SK-N-SH treated with all-trans-retinoic acid at 6 μM for 48 hours (cell line): ENCODE measurements at regions not wholly inside any gene's neighbourhood (a gene's known extent, or its start where the extent isn't known, plus 50 kb on each side); places are given as distances from the start of the nearest gene placed in this dataset.

Experiments used
- ARNTL ChIP-seq: fragments of 450-650 bp; formaldehyde crosslinking; IDR thresholded peaks from 2 replicates; pipeline ENCODE4 v1.5.0; 2020; ENCODE audit warnings: low read depth, mild to moderate bottlenecking, moderate library complexity, borderline replicate concordance
- BACH2 ChIP-seq: fragments of 250-450 bp; sonication (Bioruptor Pico); IDR thresholded peaks from 2 replicates; pipeline ENCODE4 v1.9.0; 2021; ENCODE audit warnings: mild to moderate bottlenecking, borderline replicate concordance
- CREB5 ChIP-seq: fragments of 250-450 bp; sonication (Bioruptor Pico); IDR thresholded peaks from 2 replicates; pipeline ENCODE4 v1.5.1; 2020; ENCODE audit warnings: low read depth, mild to moderate bottlenecking, moderate library complexity
- CSDC2 ChIP-seq: fragments of 250-450 bp; sonication (Bioruptor Pico); IDR thresholded peaks from 2 replicates; pipeline ENCODE4 v1.5.0; 2020; ENCODE audit warnings: mild to moderate bottlenecking, moderate library complexity
- ESRRG ChIP-seq: fragments of 250-450 bp; sonication (Bioruptor Pico); IDR thresholded peaks from 2 replicates; pipeline ENCODE4 v1.6.1; 2021; ENCODE audit warnings: mild to moderate bottlenecking
- GLIS3 ChIP-seq: fragments of 250-450 bp; sonication (Bioruptor Pico); IDR thresholded peaks from 2 replicates; pipeline ENCODE4 v1.5.0; 2020; ENCODE audit warnings: mild to moderate bottlenecking, moderate library complexity
- ISL1 ChIP-seq: fragments of 250-450 bp; sonication (Bioruptor Pico); IDR thresholded peaks from 2 replicates; pipeline ENCODE4 v2.1.2; 2022; ENCODE audit warnings: mild to moderate bottlenecking, moderate library complexity
- PATZ1 ChIP-seq: fragments of 250-450 bp; sonication (Bioruptor Pico); IDR thresholded peaks from 2 replicates; pipeline ENCODE4 v1.8.0; 2020; ENCODE audit warnings: mild to moderate bottlenecking, moderate library complexity, borderline replicate concordance
- SNAI2 ChIP-seq: fragments of 250-450 bp; sonication (Bioruptor Pico); IDR thresholded peaks from 2 replicates; pipeline ENCODE4 v1.5.0; 2020; ENCODE audit warnings: mild to moderate bottlenecking, moderate library complexity
- TCF4 ChIP-seq: fragments of 250-450 bp; sonication (Bioruptor Pico); IDR thresholded peaks from 2 replicates; pipeline ENCODE4 v1.8.0; 2021; ENCODE audit warnings: mild to moderate bottlenecking, moderate library complexity, borderline replicate concordance
- ZFP3 ChIP-seq: fragments of 250-450 bp; sonication (Bioruptor Pico); IDR thresholded peaks from 2 replicates; pipeline ENCODE4 v1.5.0; 2020; ENCODE audit warnings: mild to moderate bottlenecking, moderate library complexity
- ZFP30 ChIP-seq: fragments of 450-650 bp; formaldehyde crosslinking; IDR thresholded peaks from 2 replicates; pipeline ENCODE4 v1.5.0; 2022; ENCODE audit warnings: mild to moderate bottlenecking, moderate library complexity
- ZNF565 ChIP-seq: fragments of 450-650 bp; formaldehyde crosslinking; conservative IDR thresholded peaks from 2 replicates; pipeline ENCODE4 v1.5.0; 2020; ENCODE audit warnings: low read depth, mild to moderate bottlenecking, moderate library complexity
- TF ChIP-seq, protein P1 (sequence below): fragments of 250-450 bp; sonication (Bioruptor Pico); IDR thresholded peaks from 2 replicates; pipeline ENCODE4 v1.5.0; 2020; ENCODE audit warnings: mild to moderate bottlenecking, moderate library complexity

GRCh38 chr13:76636829-76637228, 249.4 kb downstream of the KCTD12 start:
- TF ChIP-seq ZNF565 (CRISPR knock-in tag), result no peak
- no peak for TF ChIP-seq ARNTL (CRISPR knock-in tag)
- no peak for TF ChIP-seq ZFP3 (CRISPR knock-in tag)
- no peak for TF ChIP-seq CSDC2 (CRISPR knock-in tag)
- TF ChIP-seq ZFP30 (CRISPR knock-in tag), result no peak
- no peak for TF ChIP-seq PATZ1 (CRISPR knock-in tag)
- TF ChIP-seq, protein P1, sequence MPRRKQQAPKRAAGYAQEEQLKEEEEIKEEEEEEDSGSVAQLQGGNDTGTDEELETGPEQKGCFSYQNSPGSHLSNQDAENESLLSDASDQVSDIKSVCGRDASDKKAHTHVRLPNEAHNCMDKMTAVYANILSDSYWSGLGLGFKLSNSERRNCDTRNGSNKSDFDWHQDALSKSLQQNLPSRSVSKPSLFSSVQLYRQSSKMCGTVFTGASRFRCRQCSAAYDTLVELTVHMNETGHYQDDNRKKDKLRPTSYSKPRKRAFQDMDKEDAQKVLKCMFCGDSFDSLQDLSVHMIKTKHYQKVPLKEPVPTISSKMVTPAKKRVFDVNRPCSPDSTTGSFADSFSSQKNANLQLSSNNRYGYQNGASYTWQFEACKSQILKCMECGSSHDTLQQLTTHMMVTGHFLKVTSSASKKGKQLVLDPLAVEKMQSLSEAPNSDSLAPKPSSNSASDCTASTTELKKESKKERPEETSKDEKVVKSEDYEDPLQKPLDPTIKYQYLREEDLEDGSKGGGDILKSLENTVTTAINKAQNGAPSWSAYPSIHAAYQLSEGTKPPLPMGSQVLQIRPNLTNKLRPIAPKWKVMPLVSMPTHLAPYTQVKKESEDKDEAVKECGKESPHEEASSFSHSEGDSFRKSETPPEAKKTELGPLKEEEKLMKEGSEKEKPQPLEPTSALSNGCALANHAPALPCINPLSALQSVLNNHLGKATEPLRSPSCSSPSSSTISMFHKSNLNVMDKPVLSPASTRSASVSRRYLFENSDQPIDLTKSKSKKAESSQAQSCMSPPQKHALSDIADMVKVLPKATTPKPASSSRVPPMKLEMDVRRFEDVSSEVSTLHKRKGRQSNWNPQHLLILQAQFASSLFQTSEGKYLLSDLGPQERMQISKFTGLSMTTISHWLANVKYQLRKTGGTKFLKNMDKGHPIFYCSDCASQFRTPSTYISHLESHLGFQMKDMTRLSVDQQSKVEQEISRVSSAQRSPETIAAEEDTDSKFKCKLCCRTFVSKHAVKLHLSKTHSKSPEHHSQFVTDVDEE, result no peak
- TF ChIP-seq TCF4 (CRISPR knock-in tag), result no peak
- TF ChIP-seq CREB5, result no peak
- no peak for TF ChIP-seq GLIS3 (CRISPR knock-in tag)
- TF ChIP-seq SNAI2 (CRISPR knock-in tag), result no peak
- no peak for TF ChIP-seq ISL1 (CRISPR knock-in tag)
- no peak for TF ChIP-seq BACH2 (CRISPR knock-in tag)
- no peak for TF ChIP-seq ESRRG
